Vagina (tissue), 2 donors: ENCODE measurements at regions not wholly inside any gene's neighbourhood (a gene's known extent, or its start where the extent isn't known, plus 50 kb on each side); places are given as distances from the start of the nearest gene placed in this dataset.

Experiments used
- CTCF ChIP-seq, 3 experiments: fragments of 450-650 bp in 2 of 3; fragments of 200-600 bp in 1 of 3; sonication (generic) in 1 of 3; IDR thresholded peaks; one replicate each; pipeline ENCODE4 v1.5.1; 2017 to 2019; ENCODE audit warnings: antibody characterized with exemption in 3 of 3, mild to moderate bottlenecking in 2 of 3, moderate library complexity in 2 of 3
- POLR2A ChIP-seq, 2 donors: fragments of 450-650 bp; IDR thresholded peaks; one replicate each; pipeline ENCODE4 v1.6.1; 2017; ENCODE audit warnings: antibody characterized with exemption in 2 of 2, mild to moderate bottlenecking in 2 of 2, moderate library complexity in 2 of 2
- POLR2AphosphoS5 ChIP-seq, 2 donors: sonication (generic); formaldehyde crosslinking; IDR thresholded peaks; one replicate each; pipeline ENCODE4 v1.9.0; 2017; ENCODE audit warnings: antibody characterized with exemption in 2 of 2, mild to moderate bottlenecking in 2 of 2, low read depth in 1 of 2; ENCODE audit not compliant: insufficient read depth in 1 of 2

GRCh38 chr2:212610872-212611425 is 72.3 kb upstream of the ERBB4 start:
- TF ChIP-seq POLR2A (IDR thresholded peaks at IDR 0.05) = no peak
- TF ChIP-seq CTCF (IDR thresholded peaks at IDR 0.05) = no peak
- TF ChIP-seq POLR2AphosphoS5 (IDR thresholded peaks at IDR 0.05; ENCODE audit: insufficient read depth in 1 of 2, low read depth in 1 of 2) = no peak
